Stromal cell of bone marrow (primary cell): ENCODE measurements at regions not wholly inside any gene's neighbourhood (a gene's known extent, or its start where the extent isn't known, plus 50 kb on each side); places are given as distances from the start of the nearest gene placed in this dataset.
A peak's percentile ranks its signal among the peaks of the same experiment; 100 is the strongest.

Experiments used
- DNase-seq: peaks from one replicate; pipeline ENCODE4 v3.0.0-alpha.2; 2012; ENCODE audit warnings: low read depth

- DNase-seq, result no peak
Observed at GRCh38 chr11:109285465-109285864, 136.5 kb upstream of the C11orf87 start.

DNA sequence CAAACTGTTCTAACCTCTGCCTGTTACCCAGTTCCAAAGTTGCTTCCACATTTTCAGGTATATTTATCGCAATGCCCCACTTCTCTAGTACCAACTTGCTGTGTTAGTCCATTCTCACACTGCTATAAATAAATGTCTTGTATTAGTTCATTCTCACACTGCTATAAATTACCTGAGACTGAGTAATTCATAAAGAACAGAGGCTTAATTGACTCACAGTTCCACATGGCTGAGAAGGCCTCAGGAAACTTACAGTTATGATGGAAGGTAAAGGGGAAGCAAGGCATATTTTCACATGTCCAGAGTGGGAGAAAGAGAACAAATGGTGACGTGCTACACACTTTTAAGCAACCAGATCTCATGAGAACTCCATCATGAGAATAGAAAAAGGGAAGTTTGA is 130.4 kb upstream of the C11orf87 start:
- DNase-seq, result no peak

DNA sequence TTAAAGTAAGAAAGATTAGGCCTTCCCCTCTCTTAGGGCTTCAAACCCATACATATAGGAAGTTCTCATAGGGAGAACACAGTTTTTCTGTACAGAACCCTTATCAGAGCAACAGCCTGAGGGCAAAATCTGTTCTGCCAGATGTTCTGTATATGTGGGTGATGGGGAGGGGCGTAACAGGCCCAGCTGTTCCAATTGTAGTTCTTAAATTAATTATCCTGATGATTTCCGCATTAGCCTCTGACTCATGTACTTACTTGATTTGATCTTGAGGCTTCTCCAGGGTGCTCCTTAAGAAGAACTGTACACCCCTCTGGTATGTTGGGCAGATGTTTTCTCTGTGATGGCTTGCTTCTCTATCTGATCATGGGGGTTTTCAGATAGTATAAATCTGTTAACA is 123.1 kb upstream of the C11orf87 start:
- no peak for DNase-seq

GRCh38 chr11:109300211-109300610 is 121.8 kb upstream of the C11orf87 start:
- no peak for DNase-seq

DNA sequence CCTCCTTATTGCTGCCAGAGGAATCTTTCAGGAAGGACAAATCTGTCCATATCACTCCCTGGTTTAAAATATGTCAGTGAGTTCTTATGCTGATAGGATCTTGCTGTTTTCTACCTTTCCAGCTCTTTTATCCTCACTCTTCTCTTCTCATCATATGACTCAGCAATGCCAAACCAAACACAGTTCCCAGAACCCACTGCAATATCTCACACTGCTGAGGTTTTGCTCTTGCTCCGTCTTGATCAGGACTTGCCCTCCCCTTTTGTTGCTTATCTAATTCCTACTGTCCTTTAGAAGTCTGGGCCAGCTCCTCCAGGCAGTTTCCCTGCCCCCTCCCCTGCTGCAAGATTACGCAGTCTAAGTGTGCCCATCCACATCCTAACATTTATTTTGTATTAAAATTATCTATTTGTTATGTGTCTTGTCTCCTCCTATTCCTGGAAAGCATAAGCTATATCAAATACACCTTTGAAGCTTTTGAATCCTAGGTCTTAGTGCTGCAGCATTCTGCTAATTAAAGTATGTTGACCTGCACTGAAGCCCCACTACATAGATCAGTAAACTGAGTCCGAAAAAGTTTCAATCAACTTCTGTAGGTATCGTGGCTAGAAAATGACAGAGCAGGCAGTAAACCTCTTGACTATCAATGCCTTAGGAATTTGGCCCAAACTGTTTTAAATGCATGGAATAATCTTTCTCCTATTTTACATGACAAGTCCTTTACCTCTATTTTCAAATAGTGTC is 119.2 kb upstream of the C11orf87 start:
- DNase-seq, result no peak

GRCh38 chr11:109303342-109303741 is 118.6 kb upstream of the C11orf87 start:
- DNase-seq, result no peak

DNA sequence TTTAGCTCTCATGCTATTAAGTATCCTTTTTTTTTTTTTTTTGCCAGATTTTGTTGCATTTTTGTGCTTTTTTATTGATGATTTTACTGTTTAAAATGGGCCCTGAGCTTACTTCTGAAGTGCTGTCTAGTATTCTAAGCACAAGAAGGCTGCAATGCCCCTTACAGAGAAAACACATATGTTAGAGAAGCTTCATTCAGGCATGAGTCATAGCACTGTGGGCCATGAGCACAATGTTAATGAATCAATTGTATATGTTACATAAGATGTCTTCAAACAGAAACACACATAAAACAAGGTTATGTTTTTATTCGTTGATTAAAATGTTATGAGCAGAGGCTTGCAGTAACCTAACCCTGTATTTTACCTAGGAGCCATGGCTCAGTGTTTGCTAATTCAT is 117.8 kb upstream of the C11orf87 start:
- DNase-seq, result no peak

GRCh38 chr11:109305009-109305408 is 117.0 kb upstream of the C11orf87 start:
- DNase-seq, result no peak

GRCh38 chr11:109306322-109306721 is 115.7 kb upstream of the C11orf87 start:
- no peak for DNase-seq

DNA sequence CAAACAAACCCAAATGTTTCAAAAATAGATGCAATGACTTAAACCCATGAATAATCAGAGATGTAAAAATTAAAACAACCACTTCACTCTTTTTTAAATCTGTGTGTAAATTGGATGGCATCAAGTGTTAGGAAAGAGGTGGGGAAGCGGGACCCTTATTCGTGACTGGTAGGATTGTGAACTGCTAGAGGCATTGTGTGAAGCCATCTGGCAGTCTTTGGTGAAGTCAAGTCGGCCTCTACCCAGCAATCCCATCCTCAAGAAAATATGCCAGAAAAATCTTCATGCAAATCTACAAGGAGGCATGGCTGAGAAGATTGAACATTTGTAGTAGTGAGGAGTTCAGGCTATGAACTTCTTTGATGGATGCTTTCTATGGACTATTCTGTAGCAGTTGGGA is 114.6 kb upstream of the C11orf87 start:
- no peak for DNase-seq

DNA sequence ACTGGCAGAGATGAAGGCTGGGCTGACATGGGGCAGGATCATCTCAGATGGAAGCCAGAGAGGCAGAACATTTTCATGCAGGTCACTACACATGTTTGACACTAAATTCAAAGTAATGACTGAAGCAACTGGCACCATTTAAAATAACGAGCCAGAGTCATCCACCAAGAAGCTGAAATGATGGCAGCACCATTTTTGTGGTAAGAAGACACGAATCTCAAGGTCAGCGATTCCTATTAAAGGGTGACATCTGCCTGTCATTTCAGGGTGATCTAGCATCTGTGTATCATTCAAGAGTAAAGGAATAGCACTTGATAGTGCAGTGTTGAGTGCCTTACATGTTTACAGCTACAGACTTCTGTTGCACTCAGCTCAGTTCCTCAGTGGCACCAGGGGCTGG is 113.4 kb upstream of the C11orf87 start:
- DNase-seq, result no peak

- DNase-seq, result no peak
Observed at GRCh38 chr11:109309153-109309552, 112.8 kb upstream of the C11orf87 start.

DNA sequence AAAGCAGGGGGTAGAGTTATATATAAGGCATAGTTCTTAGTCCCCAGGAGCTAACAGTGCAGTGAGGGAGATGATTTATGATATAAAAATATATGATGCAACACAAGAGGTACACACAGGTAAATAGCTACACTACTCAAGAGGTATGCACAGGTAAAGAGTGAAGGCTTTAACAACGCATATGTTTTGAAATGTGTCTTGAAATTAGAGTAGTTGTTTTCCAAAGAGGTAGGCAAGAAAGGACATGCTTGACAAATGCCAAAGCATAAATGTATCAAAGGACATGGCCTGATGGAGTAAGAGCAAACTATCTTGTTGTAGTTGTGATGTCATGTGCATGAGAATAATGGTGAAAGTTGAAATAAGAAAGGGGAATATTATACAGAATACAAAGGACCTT is 104.3 kb upstream of the C11orf87 start:
- no peak for DNase-seq

DNA sequence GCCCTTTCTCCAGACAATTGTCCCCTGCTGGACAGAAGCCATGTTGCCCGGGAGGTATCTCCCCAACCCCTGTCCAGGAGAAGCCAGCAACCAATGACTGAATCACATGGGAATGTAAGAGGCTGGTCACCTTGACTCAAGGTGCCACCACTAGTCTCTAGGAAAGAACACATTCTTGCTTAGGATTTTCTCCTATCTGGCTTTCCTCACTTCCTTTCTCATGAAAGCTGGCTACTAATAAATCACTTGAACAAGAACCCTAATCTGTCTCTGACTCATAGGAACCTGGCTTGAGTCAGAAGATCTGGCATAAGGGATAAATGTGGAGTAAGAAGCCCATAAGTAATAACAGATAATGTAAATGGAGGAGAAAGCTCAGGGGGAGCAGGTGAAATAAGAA is 101.4 kb upstream of the C11orf87 start:
- DNase-seq, result peak; percentile 45

DNA sequence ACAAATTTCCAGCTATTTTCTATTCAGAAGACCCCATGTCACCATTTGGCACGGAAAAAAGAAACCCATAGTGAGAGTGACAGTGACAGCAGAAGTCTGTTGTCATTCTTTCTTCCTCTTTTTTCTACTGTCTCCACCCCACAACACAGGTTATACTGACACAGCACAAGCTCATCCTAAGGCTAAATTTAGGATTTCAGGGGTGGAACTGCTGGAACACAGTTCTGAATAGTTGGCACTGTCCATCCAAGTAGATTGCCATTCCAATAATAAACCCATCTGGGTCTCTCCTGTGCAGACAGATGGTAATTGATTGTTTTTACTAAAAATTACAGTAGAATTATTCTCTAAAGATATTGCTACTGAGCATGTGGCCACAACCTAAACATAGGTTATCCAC is 95.2 kb upstream of the C11orf87 start:
- DNase-seq, result no peak

- DNase-seq, result no peak
Observed at GRCh38 chr11:109329716-109330115, 92.3 kb upstream of the C11orf87 start.

DNA sequence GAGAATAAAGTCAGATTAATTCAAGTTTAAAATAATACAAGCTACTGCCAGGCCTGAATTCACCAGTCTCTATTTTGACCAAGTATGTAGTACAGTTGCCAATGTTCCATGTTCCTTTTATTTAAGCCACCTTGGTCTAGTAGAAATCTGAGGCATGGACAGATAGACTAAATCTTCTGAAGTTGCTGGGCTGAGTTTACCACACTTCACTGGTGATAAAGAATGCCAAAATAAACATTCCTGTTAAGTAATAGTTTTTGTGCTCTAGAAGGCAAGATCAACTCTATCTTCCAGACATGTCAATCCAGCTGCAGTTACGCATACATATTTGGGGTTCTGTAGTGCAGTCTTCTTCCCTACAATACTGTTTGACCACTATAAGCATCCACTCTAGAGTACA is 83.9 kb upstream of the C11orf87 start:
- DNase-seq, result no peak

- no peak for DNase-seq
Observed at GRCh38 chr11:109342261-109342660, 79.7 kb upstream of the C11orf87 start.

GRCh38 chr11:109343242-109343641 is 78.7 kb upstream of the C11orf87 start:
- no peak for DNase-seq

- no peak for DNase-seq
Observed at GRCh38 chr11:109347304-109347703, 74.7 kb upstream of the C11orf87 start.

GRCh38 chr11:109349276-109350080 is 72.5 kb upstream of the C11orf87 start:
- DNase-seq, result no peak

DNA sequence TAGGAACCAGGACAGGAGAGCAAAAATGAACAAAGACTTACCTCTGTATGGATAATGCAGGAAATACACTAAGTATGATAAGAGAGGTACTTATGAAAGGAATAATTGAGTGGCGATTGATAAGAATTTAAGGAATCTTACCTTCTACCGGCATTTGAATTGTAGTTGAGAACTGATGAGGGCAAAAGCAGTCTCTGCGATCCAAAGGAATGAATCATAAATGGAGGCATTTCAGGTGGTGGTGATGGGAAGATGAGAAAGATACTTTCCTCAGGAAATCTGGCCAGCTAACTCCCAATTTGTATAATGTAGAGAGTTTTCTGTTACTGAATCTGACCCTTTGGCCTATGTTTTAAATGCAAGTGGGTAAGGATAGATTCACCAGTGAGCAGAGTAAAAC is 71.9 kb upstream of the C11orf87 start:
- no peak for DNase-seq

DNA sequence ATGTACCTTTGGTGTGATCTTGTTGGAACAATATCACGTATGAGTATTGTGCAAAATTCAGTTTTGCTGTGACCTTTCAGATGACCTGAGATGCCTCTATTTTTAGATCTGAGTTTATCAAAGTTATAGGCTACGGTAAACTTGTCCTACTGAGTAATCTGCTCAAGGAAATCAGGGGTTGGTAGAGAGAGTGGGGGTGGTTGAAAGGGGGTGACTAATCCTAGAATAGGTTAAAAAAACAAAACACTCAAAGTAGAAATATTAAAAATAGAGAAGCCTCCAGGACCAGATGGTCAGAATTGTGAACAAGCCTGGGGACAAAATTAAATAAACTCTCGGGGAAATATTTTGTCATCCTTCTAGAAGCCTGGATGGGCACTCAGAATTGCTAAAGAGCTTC is 59.9 kb upstream of the C11orf87 start:
- no peak for DNase-seq

DNA sequence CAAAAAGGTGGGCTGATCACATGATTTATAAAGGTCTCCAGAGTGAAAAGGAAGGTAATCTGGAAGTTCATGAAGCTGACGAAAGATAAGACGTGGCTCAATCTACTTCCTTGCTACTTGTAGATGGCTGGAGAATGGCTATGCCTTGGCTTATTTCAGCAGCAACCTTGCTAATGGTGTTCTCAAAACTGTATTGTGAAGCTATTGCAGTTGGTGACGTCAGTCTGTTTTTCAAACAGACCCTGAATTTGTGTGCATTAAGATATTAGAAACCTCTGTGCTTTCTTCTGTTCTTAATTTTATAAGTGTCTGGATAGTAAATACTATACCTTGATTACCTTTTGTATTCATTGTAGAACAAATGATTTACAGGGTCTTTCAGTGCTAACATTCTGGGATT is 58.3 kb upstream of the C11orf87 start:
- no peak for DNase-seq
